ENCODE measurements at regions not wholly inside any gene's neighbourhood (a gene's known extent, or its start where the extent isn't known, plus 50 kb on each side); places are given as distances from the start of the nearest gene placed in this dataset.
A peak's percentile ranks its signal among the peaks of the same experiment; 100 is the strongest.

- DNase-seq (ENCODE audit: low read depth) = no peak
Measured at GRCh38 chr4:108399610-108400265, 220.6 kb upstream of the RPL34 start.

- no peak for DNase-seq (ENCODE audit: low read depth)
Measured at GRCh38 chr4:108398836-108399235, 221.5 kb upstream of the RPL34 start.

- no peak for DNase-seq (ENCODE audit: low read depth)
Measured at GRCh38 chr4:108398316-108398715, 222.1 kb upstream of the RPL34 start.

- no peak for DNase-seq (ENCODE audit: low read depth)
Measured at GRCh38 chr4:108397850-108398249, 222.5 kb upstream of the RPL34 start.

GRCh38 chr4:108396900-108397497 lies 223.4 kb upstream of the RPL34 start:
- DNase-seq (ENCODE audit: low read depth) = no peak

- DNase-seq (ENCODE audit: low read depth) = no peak
Measured at GRCh38 chr4:108395786-108396185, 224.6 kb upstream of the RPL34 start.

- DNase-seq (ENCODE audit: low read depth) = no peak
Measured at GRCh38 chr4:108393890-108394472, 225.2 kb upstream of the LEF1 start.

GRCh38 chr4:108391701-108392455 lies 223.1 kb upstream of the LEF1 start:
- no peak for DNase-seq (ENCODE audit: low read depth)

GRCh38 chr4:108385076-108385475 lies 216.3 kb upstream of the LEF1 start:
- no peak for DNase-seq (ENCODE audit: low read depth)

- no peak for DNase-seq (ENCODE audit: low read depth)
Measured at GRCh38 chr4:108384544-108384943, 215.8 kb upstream of the LEF1 start.

GRCh38 chr4:108383157-108383556 lies 214.4 kb upstream of the LEF1 start:
- DNase-seq (ENCODE audit: low read depth) = no peak

- no peak for DNase-seq (ENCODE audit: low read depth)
Measured at GRCh38 chr4:108382751-108383150, 214.0 kb upstream of the LEF1 start.

- DNase-seq (ENCODE audit: low read depth) = no peak
Measured at GRCh38 chr4:108378164-108378563, 209.4 kb upstream of the LEF1 start.

GRCh38 chr4:108377021-108377420 lies 208.3 kb upstream of the LEF1 start:
- no peak for DNase-seq (ENCODE audit: low read depth)

- no peak for DNase-seq (ENCODE audit: low read depth)
Measured at GRCh38 chr4:108375434-108375833, 206.7 kb upstream of the LEF1 start.

- no peak for DNase-seq (ENCODE audit: low read depth)
Measured at GRCh38 chr4:108372681-108373080, 203.9 kb upstream of the LEF1 start.

- no peak for DNase-seq (ENCODE audit: low read depth)
Measured at GRCh38 chr4:108371282-108371681, 202.6 kb upstream of the LEF1 start.

GRCh38 chr4:108370291-108371141 lies 201.8 kb upstream of the LEF1 start:
- peak; percentile 30 for DNase-seq (ENCODE audit: low read depth)

GRCh38 chr4:108369035-108369655 lies 200.4 kb upstream of the LEF1 start:
- no peak for DNase-seq (ENCODE audit: low read depth)

- no peak for DNase-seq (ENCODE audit: low read depth)
Measured at GRCh38 chr4:108367751-108368150, 199.0 kb upstream of the LEF1 start.

- DNase-seq (ENCODE audit: low read depth) = no peak
Measured at GRCh38 chr4:108366716-108367115, 198.0 kb upstream of the LEF1 start.

- no peak for DNase-seq (ENCODE audit: low read depth)
Measured at GRCh38 chr4:108365551-108365950, 196.8 kb upstream of the LEF1 start.
